B cell (primary cell): ENCODE measurements at regions not wholly inside any gene's neighbourhood (a gene's known extent, or its start where the extent isn't known, plus 50 kb on each side); places are given as distances from the start of the nearest gene placed in this dataset.

Source experiments
- CTCF ChIP-seq: fragments of 200-600 bp; IDR thresholded peaks from one replicate; pipeline ENCODE4 v1.8.0; 2022; ENCODE audit warnings: antibody characterized with exemption, mild to moderate bottlenecking
- EZH2 ChIP-seq: IDR thresholded peaks from 2 replicates; pipeline ENCODE4 v1.6.1; 2012; ENCODE audit warnings: borderline replicate concordance, low read depth, mild to moderate bottlenecking, moderate library complexity, low read length; ENCODE audit not compliant: insufficient read depth, poor library complexity, severe bottlenecking

GRCh38 chr11:103541186-103541795 lies 432.1 kb downstream of the DYNC2H1 start:
- no peak for TF ChIP-seq CTCF
- TF ChIP-seq EZH2: no peak
